ENCODE measurements at regions not wholly inside any gene's neighbourhood (a gene's known extent, or its start where the extent isn't known, plus 50 kb on each side); places are given as distances from the start of the nearest gene placed in this dataset.

DNA sequence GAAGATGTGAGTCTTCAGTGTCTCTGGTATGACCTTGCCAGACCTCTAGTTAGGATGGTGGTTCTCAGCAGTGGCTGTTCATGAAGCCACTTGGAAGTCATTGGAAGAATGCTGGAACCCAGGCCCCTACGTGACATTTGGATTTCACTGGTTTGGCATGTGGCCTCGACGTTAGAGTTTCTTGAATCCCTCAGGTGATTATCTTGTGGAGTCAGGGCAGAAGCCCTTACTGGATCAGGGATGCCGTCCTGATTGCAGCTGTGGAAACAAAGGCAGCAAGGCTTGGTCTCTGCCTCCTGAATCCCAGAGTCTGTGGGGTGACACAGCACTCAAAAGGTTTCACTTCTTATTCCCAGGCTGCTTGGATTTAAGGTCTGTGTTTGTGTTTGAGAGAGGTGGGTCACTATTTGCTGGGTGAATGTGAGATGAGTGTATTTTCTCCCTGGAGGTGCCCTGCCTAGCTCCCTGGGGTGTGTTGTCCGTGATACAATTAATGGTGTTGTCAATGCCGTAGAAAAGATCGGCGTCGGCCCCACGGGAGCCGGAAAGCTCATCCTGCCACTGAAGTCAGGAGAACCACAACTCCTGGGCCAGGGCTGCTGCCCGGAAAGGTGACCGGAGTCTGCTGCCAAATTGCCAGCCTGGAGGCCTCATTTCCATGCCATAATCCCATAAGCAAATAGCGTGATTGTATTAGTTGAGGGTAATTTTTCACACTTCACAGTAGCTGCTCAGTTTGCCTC lies 939.0 kb downstream of the BRD1 start:
- Mint-ChIP-seq H3K27me3 (peaks cover 6 to 9% of the 10 kb centered on the region in 2 donors), H3K9me3 (no peaks in the 10 kb centered on the region), H3K36me3 (no peaks in the 10 kb centered on the region), H3K27ac (no peak overlapping the region), H3K4me1 (no peaks in the 10 kb centered on the region), H3K4me3 (no peak overlapping the region)
- ATAC-seq (replicated peaks) (no peak), DNase-seq (no peak)

- DNase-seq (no peak), ATAC-seq (replicated peaks) (no peak)
- no peak overlapping the region for H3K27ac Mint-ChIP-seq
- H3K27me3 Mint-ChIP-seq, result peaks cover under 1% of the 10 kb centered on the region in 2 donors
- H3K4me1 Mint-ChIP-seq, result no peaks in the 10 kb centered on the region
- H3K9me3 Mint-ChIP-seq, result no peaks in the 10 kb centered on the region
- no peaks in the 10 kb centered on the region for H3K36me3 Mint-ChIP-seq
- H3K4me3 Mint-ChIP-seq, result no peak overlapping the region
These were observed 940.0 kb downstream of the BRD1 start for GRCh38 chr22:48887394-48888332.

DNA sequence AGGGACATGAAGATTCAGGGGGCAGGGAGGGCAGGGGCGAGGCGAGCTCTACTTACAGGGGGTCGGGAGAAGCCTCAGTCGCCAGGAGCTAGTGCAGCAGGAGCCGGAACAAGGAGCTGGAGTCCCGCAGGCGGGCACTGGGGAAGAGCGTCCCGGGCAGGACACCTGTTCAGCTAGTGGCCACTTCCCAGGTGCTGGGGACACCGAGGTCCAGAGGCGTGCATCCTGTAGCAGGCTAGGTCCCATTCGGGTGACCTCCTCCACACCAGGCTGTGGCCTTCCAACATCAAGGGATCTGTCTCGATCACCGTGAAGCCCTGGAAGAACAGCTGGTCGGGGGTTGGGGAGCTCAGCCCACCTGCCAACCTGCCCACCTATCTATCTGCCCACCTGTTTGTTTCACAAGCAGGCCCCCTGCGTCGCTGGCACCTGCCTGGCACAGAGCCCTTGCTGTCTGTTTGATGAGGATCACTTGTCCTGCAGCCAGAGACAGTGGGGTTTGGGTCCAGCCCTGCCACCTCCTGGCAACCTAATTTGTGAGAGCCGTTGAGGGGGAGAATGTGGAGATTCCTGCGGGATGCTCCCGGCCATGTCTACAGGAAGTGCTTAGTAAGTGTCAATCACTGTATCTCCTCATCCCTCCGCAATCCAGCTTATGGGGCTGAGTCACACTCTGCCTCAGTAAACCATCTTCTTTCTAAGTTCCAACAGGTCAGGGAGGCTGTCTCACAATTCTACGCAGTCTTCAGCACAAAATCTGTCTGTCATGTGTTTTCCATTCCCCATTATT lies 940.9 kb downstream of the BRD1 start:
- no peaks in the 10 kb centered on the region for H3K9me3 Mint-ChIP-seq
- H3K27ac Mint-ChIP-seq, result no peak overlapping the region
- H3K4me3 Mint-ChIP-seq, result no peak overlapping the region
- no peaks in the 10 kb centered on the region for H3K4me1 Mint-ChIP-seq
- no peaks in the 10 kb centered on the region for H3K36me3 Mint-ChIP-seq
- ATAC-seq (replicated peaks) (no peak), DNase-seq (no peak)
- H3K27me3 Mint-ChIP-seq, result no peaks in the 10 kb centered on the region

- Mint-ChIP-seq H3K9me3 (no peaks in the 10 kb centered on the region), H3K27ac (no peak overlapping the region), H3K36me3 (no peaks in the 10 kb centered on the region), H3K4me1 (no peaks in the 10 kb centered on the region), H3K27me3 (no peaks in the 10 kb centered on the region), H3K4me3 (no peak overlapping the region)
- DNase-seq, result no peak
- no peak for ATAC-seq (replicated peaks)
These were observed 941.8 kb downstream of the BRD1 start for GRCh38 chr22:48885919-48886305.

DNA sequence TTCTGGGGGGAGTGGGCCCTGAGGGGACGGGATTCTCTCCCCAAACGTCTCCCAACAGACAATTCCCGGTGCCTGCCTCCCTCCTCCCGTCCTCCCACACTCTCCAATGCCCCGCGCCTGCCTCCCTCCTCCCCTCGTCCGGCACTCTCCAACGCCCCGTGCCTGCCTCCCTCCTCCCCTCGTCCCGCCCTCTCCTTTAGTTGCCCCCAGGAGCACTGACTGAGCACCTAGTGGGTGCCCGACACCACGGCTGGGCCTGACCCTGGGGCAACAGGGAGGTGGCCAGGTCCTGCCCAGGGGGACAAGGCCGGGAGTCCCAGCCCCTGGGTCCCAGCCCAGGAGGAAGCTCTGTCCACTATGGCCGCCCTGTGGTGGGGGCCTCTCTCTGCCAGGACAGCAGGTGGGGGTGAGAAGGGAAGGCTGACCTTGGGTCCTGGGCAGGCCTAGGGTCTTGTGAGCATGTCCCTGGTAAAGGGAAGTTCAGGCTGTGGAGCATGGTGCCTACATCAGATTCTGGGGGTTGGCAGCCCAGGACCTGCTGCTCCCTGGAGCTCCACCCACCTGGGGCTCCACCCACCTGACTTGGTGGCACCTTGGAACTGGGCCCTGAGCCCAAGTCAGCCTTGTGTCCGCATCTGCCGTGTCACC lies 942.3 kb downstream of the BRD1 start:
- ATAC-seq (replicated peaks), result no peak
- Mint-ChIP-seq H3K27ac (no peak overlapping the region), H3K4me3 (no peak overlapping the region), H3K9me3 (no peaks in the 10 kb centered on the region), H3K36me3 (no peaks in the 10 kb centered on the region), H3K4me1 (no peaks in the 10 kb centered on the region), H3K27me3 (no peaks in the 10 kb centered on the region)
- DNase-seq, result no peak

- Mint-ChIP-seq H3K27ac (no peak overlapping the region), H3K4me1 (no peaks in the 10 kb centered on the region), H3K4me3 (no peak overlapping the region), H3K9me3 (no peaks in the 10 kb centered on the region), H3K27me3 (no peaks in the 10 kb centered on the region), H3K36me3 (no peaks in the 10 kb centered on the region)
- ATAC-seq (replicated peaks) (no peak), DNase-seq (no peak)
These were observed 942.9 kb downstream of the BRD1 start for GRCh38 chr22:48884786-48885185.

DNA sequence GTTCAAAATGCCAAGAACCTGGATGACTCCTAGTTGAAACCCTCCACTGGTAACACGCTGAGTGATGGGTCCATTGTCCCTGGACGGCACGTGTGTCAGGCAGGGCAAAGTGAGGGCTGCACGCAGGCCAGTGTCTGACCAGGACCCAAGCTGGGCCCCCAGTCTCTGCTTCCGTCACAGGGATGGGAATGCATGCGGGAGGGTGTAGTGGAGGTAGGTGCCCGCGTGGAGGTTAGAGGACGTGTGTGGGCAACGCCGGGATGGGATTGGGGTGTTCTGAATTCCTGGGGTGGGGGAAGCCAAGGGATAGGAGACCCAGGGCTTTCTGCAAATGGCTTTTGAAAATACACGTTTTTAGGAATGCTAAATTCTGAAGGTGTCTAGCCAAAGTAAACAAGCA lies 943.3 kb downstream of the BRD1 start:
- Mint-ChIP-seq H3K4me3 (no peak overlapping the region), H3K36me3 (no peaks in the 10 kb centered on the region), H3K27ac (no peak overlapping the region)

DNA sequence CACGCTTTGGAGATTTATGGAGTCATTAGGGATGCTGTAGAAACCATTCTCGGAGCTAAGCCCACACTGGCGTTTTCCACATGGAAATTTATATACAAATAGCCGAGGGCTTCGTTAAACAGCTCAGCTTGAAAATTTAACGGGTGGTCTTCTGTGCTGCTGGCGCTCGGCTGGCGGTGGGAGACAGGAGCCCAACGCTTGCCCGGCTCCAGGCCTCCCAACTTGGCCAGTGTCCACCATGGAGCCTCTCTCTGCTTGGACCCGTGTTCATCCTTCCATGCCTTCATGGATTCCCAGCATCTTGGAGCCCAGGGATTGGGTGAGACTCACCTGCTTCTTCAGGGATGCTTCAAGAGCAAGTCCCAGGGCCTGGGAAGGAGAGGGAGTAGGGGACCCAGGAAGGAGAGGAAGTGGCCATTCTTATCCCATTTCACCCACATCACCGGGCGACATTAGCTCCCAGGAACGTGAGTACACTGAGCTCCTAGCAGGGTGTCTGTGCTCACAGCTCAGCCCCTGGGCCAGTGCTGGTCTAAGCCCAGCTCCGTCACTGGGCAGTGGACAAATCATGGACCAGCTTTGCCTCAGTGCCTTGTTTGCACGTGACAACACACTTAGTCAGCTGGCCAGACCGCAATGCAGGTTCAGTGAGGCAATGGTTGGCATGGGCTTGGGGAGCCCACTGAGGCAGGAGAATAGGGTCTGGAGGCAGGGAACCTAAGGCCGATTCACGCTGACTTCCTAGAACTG lies 944.3 kb downstream of the BRD1 start:
- ATAC-seq (replicated peaks) (no peak), DNase-seq (no peak)
- H3K36me3 Mint-ChIP-seq, result no peaks in the 10 kb centered on the region

More for the DNA sequence above, 943.3 kb downstream of the BRD1 start:
- ATAC-seq (replicated peaks), result no peak
- Mint-ChIP-seq H3K27me3 (no peaks in the 10 kb centered on the region), H3K9me3 (no peaks in the 10 kb centered on the region), H3K4me1 (no peaks in the 10 kb centered on the region)
- DNase-seq, result no peak

DNA sequence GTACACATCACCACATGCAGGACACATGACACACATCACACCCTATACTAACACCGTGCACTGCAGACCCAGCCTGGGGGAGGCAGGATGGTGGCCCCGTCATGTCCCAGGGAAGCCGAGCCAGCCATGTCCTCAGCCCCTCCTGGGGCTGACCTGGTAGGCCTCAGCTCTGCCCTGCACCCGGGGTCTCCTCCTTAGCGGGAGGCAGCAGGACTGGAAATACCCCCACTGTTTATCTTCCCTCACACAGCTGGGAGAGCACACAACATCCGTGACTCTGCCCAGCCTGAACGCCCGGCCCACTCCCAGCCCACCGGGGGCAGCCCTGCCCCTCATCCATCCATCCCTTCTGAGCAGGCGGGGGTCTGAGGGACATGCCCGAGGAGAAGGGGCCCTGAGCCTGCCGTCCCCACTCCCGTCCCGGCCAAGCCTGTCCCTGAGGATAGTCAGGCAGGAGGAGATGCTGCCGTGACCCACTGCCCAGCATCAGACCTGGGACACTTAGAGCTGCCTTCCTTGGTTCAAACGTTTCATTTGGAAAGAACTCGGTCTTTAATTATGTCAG lies 945.0 kb downstream of the BRD1 start:
- DNase-seq (no peak), ATAC-seq (replicated peaks) (no peak)
- Mint-ChIP-seq H3K36me3 (no peaks in the 10 kb centered on the region), H3K9me3 (no peaks in the 10 kb centered on the region), H3K27me3 (no peaks in the 10 kb centered on the region), H3K4me1 (no peaks in the 10 kb centered on the region), H3K27ac (no peak overlapping the region), H3K4me3 (no peak overlapping the region)

More for the DNA sequence above, 944.3 kb downstream of the BRD1 start:
- Mint-ChIP-seq H3K4me1 (no peaks in the 10 kb centered on the region), H3K4me3 (no peak overlapping the region), H3K27me3 (no peaks in the 10 kb centered on the region), H3K27ac (no peak overlapping the region), H3K9me3 (no peaks in the 10 kb centered on the region)

DNA sequence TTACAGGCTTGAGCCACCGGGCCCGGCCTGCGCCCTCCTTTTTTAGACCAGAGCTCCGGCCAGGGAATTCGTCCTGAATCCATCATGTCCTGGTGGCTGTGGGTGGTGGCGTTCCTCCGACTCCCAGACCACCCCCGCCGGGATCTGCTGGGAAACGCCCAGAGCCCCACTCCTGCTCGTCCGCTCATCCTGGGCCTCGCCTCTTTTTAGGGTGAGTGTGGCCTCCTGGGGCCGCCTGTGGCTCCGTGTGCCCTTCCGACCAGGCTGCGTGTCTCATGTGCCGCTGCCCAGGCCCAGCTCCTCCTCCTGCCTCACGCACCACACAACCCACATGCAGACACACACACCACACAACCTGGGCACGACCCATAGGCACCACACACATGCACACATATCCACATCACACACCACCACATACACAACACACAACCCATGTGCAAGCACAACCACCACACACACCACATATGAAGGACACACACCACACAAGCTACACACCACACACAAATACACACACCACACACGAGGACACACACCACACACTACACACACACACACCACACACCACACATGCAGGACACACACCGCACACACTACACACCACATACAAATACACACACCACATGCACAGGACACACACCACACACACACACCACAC lies 946.2 kb downstream of the BRD1 start:
- ATAC-seq (replicated peaks), result no peak
- Mint-ChIP-seq H3K4me1 (no peaks in the 10 kb centered on the region), H3K9me3 (no peaks in the 10 kb centered on the region), H3K4me3 (no peak overlapping the region), H3K36me3 (no peaks in the 10 kb centered on the region), H3K27ac (no peak overlapping the region), H3K27me3 (no peaks in the 10 kb centered on the region)
- no peak for DNase-seq

GRCh38 chr22:48880749-48881148 lies 946.9 kb downstream of the BRD1 start:
- Mint-ChIP-seq H3K27me3 (peaks cover 0 to 7% of the 10 kb centered on the region in 2 donors), H3K4me3 (no peak overlapping the region), H3K9me3 (peaks cover 2 to 3% of the 10 kb centered on the region in 2 donors), H3K27ac (no peak overlapping the region), H3K4me1 (no peaks in the 10 kb centered on the region), H3K36me3 (no peaks in the 10 kb centered on the region)
- no peak for DNase-seq
- no peak for ATAC-seq (replicated peaks)

GRCh38 chr22:48876951-48877350 lies 950.7 kb downstream of the BRD1 start:
- Mint-ChIP-seq H3K9me3 (peaks cover 2 to 7% of the 10 kb centered on the region in 2 donors), H3K4me3 (no peak overlapping the region), H3K4me1 (no peaks in the 10 kb centered on the region), H3K27me3 (peaks cover 0 to 9% of the 10 kb centered on the region in 2 donors), H3K27ac (no peak overlapping the region), H3K36me3 (no peaks in the 10 kb centered on the region)
- no peak for ATAC-seq (replicated peaks)
- DNase-seq, result no peak

DNA sequence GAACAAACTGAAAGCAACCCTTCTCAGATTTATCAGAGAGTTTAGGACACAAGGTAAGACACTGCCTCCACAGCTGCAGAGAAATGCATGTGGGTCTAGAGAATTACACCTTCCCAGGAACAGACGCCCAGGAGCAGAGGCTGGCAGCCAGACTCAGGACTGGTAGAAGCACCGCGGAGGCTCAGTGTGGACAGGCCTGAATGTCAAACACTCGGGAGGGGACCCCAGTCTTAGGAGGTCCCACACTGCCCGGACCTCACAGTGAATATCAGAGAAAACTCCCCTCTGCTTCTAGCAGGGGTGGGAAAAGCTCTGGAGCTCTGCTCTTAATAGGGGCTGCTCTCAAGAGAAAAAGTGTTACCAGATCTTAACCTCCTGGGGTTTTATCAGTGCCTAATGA lies 952.7 kb downstream of the BRD1 start:
- Mint-ChIP-seq H3K36me3 (no peaks in the 10 kb centered on the region), H3K4me1 (no peaks in the 10 kb centered on the region), H3K4me3 (no peak overlapping the region), H3K27ac (no peak overlapping the region), H3K27me3 (peaks cover 4 to 9% of the 10 kb centered on the region in 2 donors), H3K9me3 (peaks cover 7 to 13% of the 10 kb centered on the region in 2 donors)
- ATAC-seq (replicated peaks) (no peak), DNase-seq (no peak)
